Brain pericyte (primary cell): ENCODE measurements at regions not wholly inside any gene's neighbourhood (a gene's known extent, or its start where the extent isn't known, plus 50 kb on each side); places are given as distances from the start of the nearest gene placed in this dataset.

Experiments
- DNase-seq: peaks from one replicate; pipeline ENCODE4 v3.0.0-alpha.2; 2012; ENCODE audit warnings: low read depth, low spot score

GRCh38 chr1:221419513-221420095 lies 322.3 kb downstream of the DUSP10 start:
- DNase-seq, result no peak

GRCh38 chr1:221429264-221429663 lies 312.6 kb downstream of the DUSP10 start:
- DNase-seq, result no peak

GRCh38 chr1:221430152-221430960 lies 311.5 kb downstream of the DUSP10 start:
- DNase-seq, result no peak

GRCh38 chr1:221431068-221431651 lies 310.7 kb downstream of the DUSP10 start:
- DNase-seq, result no peak

- no peak for DNase-seq
Measured at GRCh38 chr1:221431961-221432360, 309.9 kb downstream of the DUSP10 start.

- DNase-seq, result peak; percentile 15
Measured at GRCh38 chr1:221435504-221435904, 306.4 kb downstream of the DUSP10 start.

- no peak for DNase-seq
Measured at GRCh38 chr1:221437171-221437570, 304.7 kb downstream of the DUSP10 start.

- DNase-seq, result no peak
Measured at GRCh38 chr1:221437926-221438325, 304.0 kb downstream of the DUSP10 start.

- peak; percentile 18 for DNase-seq
Measured at GRCh38 chr1:221439008-221439746, 302.7 kb downstream of the DUSP10 start.

- no peak for DNase-seq
Measured at GRCh38 chr1:221439747-221440501, 302.0 kb downstream of the DUSP10 start.

- peak; percentile 6 for DNase-seq
Measured at GRCh38 chr1:221440658-221441057, 301.2 kb downstream of the DUSP10 start.

GRCh38 chr1:221442056-221442455 lies 299.8 kb downstream of the DUSP10 start:
- DNase-seq, result no peak

GRCh38 chr1:221444346-221444745 lies 297.5 kb downstream of the DUSP10 start:
- DNase-seq, result no peak

- DNase-seq, result no peak
Measured at GRCh38 chr1:221448585-221449175, 293.2 kb downstream of the DUSP10 start.

- DNase-seq, result no peak
Measured at GRCh38 chr1:221449194-221449593, 292.7 kb downstream of the DUSP10 start.

- no peak for DNase-seq
Measured at GRCh38 chr1:221449801-221450470, 292.0 kb downstream of the DUSP10 start.

- DNase-seq, result no peak
Measured at GRCh38 chr1:221451741-221452140, 290.1 kb downstream of the DUSP10 start.

- no peak for DNase-seq
Measured at GRCh38 chr1:221454096-221454495, 287.8 kb downstream of the DUSP10 start.

GRCh38 chr1:221456918-221457317 lies 285.0 kb downstream of the DUSP10 start:
- no peak for DNase-seq

- DNase-seq, result no peak
Measured at GRCh38 chr1:221457685-221458446, 284.0 kb downstream of the DUSP10 start.
